Keratinocyte (primary cell): ENCODE measurements at regions not wholly inside any gene's neighbourhood (a gene's known extent, or its start where the extent isn't known, plus 50 kb on each side); places are given as distances from the start of the nearest gene placed in this dataset.

ENCODE experiments used
- DNase-seq: peaks from one replicate; pipeline ENCODE4 v3.0.0-alpha.2; 2011; ENCODE audit warnings: low read depth, missing footprints, low spot score
- FAIRE-seq: peaks from 2 replicates; lab custom pipeline; 2011; peaks lifted over from hg19 to GRCh38; lab: Jason Lieb, UNC
- H2AFZ ChIP-seq: 2 replicates; pipeline ENCODE4 v1.6.0; 2012; ENCODE audit warnings: low read length, control low read depth, inconsistent platforms; ENCODE audit not compliant: control insufficient read depth
- H3K27ac ChIP-seq: 2 replicates; pipeline ENCODE4 v1.5.1; 2011; ENCODE audit warnings: low read length; ENCODE audit not compliant: control insufficient read depth, insufficient read depth
- H3K27me3 ChIP-seq: 3 replicates; pipeline ENCODE4 v1.6.0; 2011; ENCODE audit warnings: low read length; ENCODE audit not compliant: control insufficient read depth, insufficient read depth; ENCODE audit errors: extremely low read depth
- H3K36me3 ChIP-seq, 2 experiments: 2 replicates in 1 of 2; 3 replicates in 1 of 2; pipeline ENCODE4 v1.5.1; 2011; ENCODE audit warnings: low read length in 2 of 2, mild to moderate bottlenecking in 1 of 2; ENCODE audit not compliant: control insufficient read depth in 2 of 2, insufficient read depth in 2 of 2; ENCODE audit errors: extremely low read depth in 1 of 2
- H3K4me1 ChIP-seq: 3 replicates; pipeline ENCODE4 v1.5.1; 2011; ENCODE audit warnings: low read length; ENCODE audit not compliant: control insufficient read depth, insufficient read depth; ENCODE audit errors: extremely low read depth
- H3K4me2 ChIP-seq: 3 replicates; pipeline ENCODE4 v1.6.0; 2011; ENCODE audit warnings: low read depth, low read length; ENCODE audit not compliant: control insufficient read depth, insufficient read depth; ENCODE audit errors: extremely low read depth
- H3K4me3 ChIP-seq, 3 experiments: fragments of 200-600 bp in 1 of 3; sonication (generic) in 1 of 3; 2 replicates in 2 of 3; 3 replicates in 1 of 3; pipeline ENCODE4 v1.5.1; 2011 to 2016; ENCODE audit warnings: low read length in 3 of 3, mild to moderate bottlenecking in 3 of 3, control low read depth in 2 of 3, inconsistent platforms in 1 of 3, low read depth in 1 of 3, mixed read lengths in 1 of 3, mixed run types in 1 of 3, moderate library complexity in 1 of 3; ENCODE audit not compliant: control insufficient read depth in 2 of 3, insufficient read depth in 2 of 3; ENCODE audit errors: extremely low read depth in 1 of 3
- H3K79me2 ChIP-seq: 2 replicates; pipeline ENCODE4 v1.6.0; 2012; ENCODE audit warnings: low read length; ENCODE audit not compliant: control insufficient read depth, insufficient read depth
- H3K9ac ChIP-seq: 3 replicates; pipeline ENCODE4 v1.6.0; 2011; ENCODE audit warnings: low read length; ENCODE audit not compliant: control insufficient read depth, insufficient read depth; ENCODE audit errors: extremely low read depth
- H3K9me1 ChIP-seq: 3 replicates; pipeline ENCODE4 v1.6.0; 2011; ENCODE audit warnings: low read length; ENCODE audit not compliant: control insufficient read depth, insufficient read depth; ENCODE audit errors: extremely low read depth
- H3K9me3 ChIP-seq: 2 replicates; pipeline ENCODE4 v1.5.1; 2012; ENCODE audit warnings: low read depth, low read length; ENCODE audit not compliant: control insufficient read depth
- H4K20me1 ChIP-seq: 3 replicates; pipeline ENCODE4 v1.6.0; 2011; ENCODE audit warnings: low read length; ENCODE audit not compliant: control insufficient read depth, insufficient read depth; ENCODE audit errors: extremely low read depth
- CTCF ChIP-seq, 3 experiments: IDR thresholded peaks in 1 of 3; conservative IDR thresholded peaks in 1 of 3; optimal IDR thresholded peaks in 1 of 3; 2 replicates in 2 of 3; 3 replicates in 1 of 3; pipeline versions ENCODE3 to v1.5.1; 2011; ENCODE audit warnings: low read length in 3 of 3, mild to moderate bottlenecking in 3 of 3, moderate library complexity in 2 of 3, control low read depth in 1 of 3, inconsistent platforms in 1 of 3; ENCODE audit not compliant: insufficient read depth in 2 of 3; ENCODE audit errors: extremely low read depth in 1 of 3
- EZH2 ChIP-seq: IDR thresholded peaks from one replicate; pipeline ENCODE4 v1.6.1; 2012; ENCODE audit warnings: inconsistent platforms, mild to moderate bottlenecking, low read length, moderate library complexity
- dilution Hi-C: fragments of 300-500 bp; cut with MboI; formaldehyde crosslinking; loops from one replicate; pipeline ENCODE4 v1.7.0; 2020; ENCODE audit warnings: low sequenced_read_pairs; ENCODE audit not compliant: extremely low pct_ligation_motif_present

GRCh38 chr16:27646806-27647205 lies 96.9 kb downstream of the KATNIP start:
- H3K27me3 ChIP-seq: no peaks in the 10 kb centered on the region
- no peak overlapping the region for H3K4me3 ChIP-seq
- dilution Hi-C loops: no loop called here
- H4K20me1 ChIP-seq: no peaks in the 10 kb centered on the region
- H3K4me1 ChIP-seq: peaks cover 2% of the 10 kb centered on the region
- no peak overlapping the region for H2AFZ ChIP-seq
- FAIRE-seq: no peak
- no peak overlapping the region for H3K9ac ChIP-seq
- peaks cover 0 to 7% of the 10 kb centered on the region in 2 experiments for H3K36me3 ChIP-seq
- TF ChIP-seq EZH2: no peak
- no peak for TF ChIP-seq CTCF (optimal IDR thresholded peaks at IDR 0.05 in 1 of 3, IDR thresholded peaks at IDR 0.05 in 1 of 3, conservative IDR thresholded peaks at IDR 0.05 in 1 of 3; ENCODE audit: extremely low read depth in 1 of 3, insufficient read depth in 2 of 3, low read length in 3 of 3)
- H3K27ac ChIP-seq: no peak overlapping the region
- H3K9me3 ChIP-seq: no peaks in the 10 kb centered on the region
- no peak for DNase-seq
- no peaks in the 10 kb centered on the region for H3K79me2 ChIP-seq
- H3K4me2 ChIP-seq: no peak overlapping the region
- no peaks in the 10 kb centered on the region for H3K9me1 ChIP-seq

DNA sequence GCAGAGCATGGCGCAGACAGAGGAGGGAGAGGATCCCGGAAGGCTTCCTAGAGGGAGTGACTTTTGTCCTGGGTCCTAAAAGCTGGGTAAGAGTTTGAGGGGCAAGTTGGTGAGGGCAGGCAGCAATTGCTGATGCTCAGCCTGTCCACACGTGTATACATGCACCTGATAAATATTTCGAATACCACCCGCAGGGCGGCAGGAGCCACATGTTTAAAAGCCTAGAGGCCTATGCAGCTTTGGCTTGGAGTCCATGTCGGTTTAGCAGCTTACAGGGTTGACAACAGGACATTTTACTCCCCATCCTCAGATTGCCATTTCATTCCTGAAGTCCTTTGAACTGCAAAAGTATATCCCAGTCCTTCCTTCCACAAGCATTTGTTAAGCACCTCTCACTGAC lies 99.1 kb downstream of the KATNIP start:
- Histone ChIP-seq H3K4me3 (no peak overlapping the region), H3K9me3 (no peaks in the 10 kb centered on the region), H3K79me2 (no peaks in the 10 kb centered on the region), H3K27me3 (no peaks in the 10 kb centered on the region), H3K9me1 (no peaks in the 10 kb centered on the region), H3K36me3 (peaks cover 0 to 7% of the 10 kb centered on the region in 2 experiments), H3K9ac (no peak overlapping the region), H3K27ac (no peak overlapping the region), H4K20me1 (no peaks in the 10 kb centered on the region), H3K4me1 (peaks cover 2% of the 10 kb centered on the region), H3K4me2 (no peak overlapping the region), H2AFZ (no peak overlapping the region)
- FAIRE-seq: no peak
- DNase-seq: no peak
- dilution Hi-C loops: no loop called here
- TF ChIP-seq EZH2 (no peak), CTCF (optimal IDR thresholded peaks at IDR 0.05 in 1 of 3, IDR thresholded peaks at IDR 0.05 in 1 of 3, conservative IDR thresholded peaks at IDR 0.05 in 1 of 3; ENCODE audit: extremely low read depth in 1 of 3, insufficient read depth in 2 of 3, low read length in 3 of 3) (no peak)
